GOT3 (cell line): ENCODE measurements at regions not wholly inside any gene's neighbourhood (a gene's known extent, or its start where the extent isn't known, plus 50 kb on each side); places are given as distances from the start of the nearest gene placed in this dataset.

ENCODE experiments used
- DNase-seq: peaks from one replicate; lab custom pipeline; 2025; ENCODE audit warnings: mixed read lengths; lab: John Stamatoyannopoulos, UW

GRCh38 chr7:12941512-12941911 is 254.1 kb downstream of the ARL4A start:
- DNase-seq: no peak

- DNase-seq: no peak
Measured at GRCh38 chr7:12942609-12943008, 255.2 kb downstream of the ARL4A start.

GRCh38 chr7:12943781-12944180 is 256.3 kb downstream of the ARL4A start:
- no peak for DNase-seq

- no peak for DNase-seq
Measured at GRCh38 chr7:12945901-12946300, 258.5 kb downstream of the ARL4A start.

GRCh38 chr7:12947465-12947864 is 260.0 kb downstream of the ARL4A start:
- no peak for DNase-seq

- DNase-seq: no peak
Measured at GRCh38 chr7:12949060-12949931, 261.9 kb downstream of the ARL4A start.

- no peak for DNase-seq
Measured at GRCh38 chr7:12951397-12951801, 264.0 kb downstream of the ARL4A start.

- DNase-seq: no peak
Measured at GRCh38 chr7:12954380-12955033, 267.1 kb downstream of the ARL4A start.

GRCh38 chr7:12957487-12957886 is 270.1 kb downstream of the ARL4A start:
- DNase-seq: no peak

- no peak for DNase-seq
Measured at GRCh38 chr7:12961910-12962480, 274.6 kb downstream of the ARL4A start.

- no peak for DNase-seq
Measured at GRCh38 chr7:12963435-12963834, 276.0 kb downstream of the ARL4A start.

- DNase-seq: no peak
Measured at GRCh38 chr7:12964836-12965235, 277.4 kb downstream of the ARL4A start.

GRCh38 chr7:12965767-12966166 is 278.3 kb downstream of the ARL4A start:
- DNase-seq: no peak

- no peak for DNase-seq
Measured at GRCh38 chr7:12967322-12967721, 279.9 kb downstream of the ARL4A start.

- DNase-seq: no peak
Measured at GRCh38 chr7:12968836-12969422, 281.5 kb downstream of the ARL4A start.

GRCh38 chr7:12970626-12971025 is 283.2 kb downstream of the ARL4A start:
- DNase-seq: no peak

GRCh38 chr7:12974451-12975166 is 287.2 kb downstream of the ARL4A start:
- DNase-seq: no peak

- DNase-seq: no peak
Measured at GRCh38 chr7:12975412-12975811, 288.0 kb downstream of the ARL4A start.

- DNase-seq: no peak
Measured at GRCh38 chr7:12979181-12979580, 291.7 kb downstream of the ARL4A start.

GRCh38 chr7:12982178-12982577 is 294.7 kb downstream of the ARL4A start:
- DNase-seq: no peak

GRCh38 chr7:12984117-12984516 is 296.7 kb downstream of the ARL4A start:
- no peak for DNase-seq

GRCh38 chr7:12985228-12985627 is 297.8 kb downstream of the ARL4A start:
- no peak for DNase-seq
